ENCODE measurements at regions not wholly inside any gene's neighbourhood (a gene's known extent, or its start where the extent isn't known, plus 50 kb on each side); places are given as distances from the start of the nearest gene placed in this dataset.

DNA sequence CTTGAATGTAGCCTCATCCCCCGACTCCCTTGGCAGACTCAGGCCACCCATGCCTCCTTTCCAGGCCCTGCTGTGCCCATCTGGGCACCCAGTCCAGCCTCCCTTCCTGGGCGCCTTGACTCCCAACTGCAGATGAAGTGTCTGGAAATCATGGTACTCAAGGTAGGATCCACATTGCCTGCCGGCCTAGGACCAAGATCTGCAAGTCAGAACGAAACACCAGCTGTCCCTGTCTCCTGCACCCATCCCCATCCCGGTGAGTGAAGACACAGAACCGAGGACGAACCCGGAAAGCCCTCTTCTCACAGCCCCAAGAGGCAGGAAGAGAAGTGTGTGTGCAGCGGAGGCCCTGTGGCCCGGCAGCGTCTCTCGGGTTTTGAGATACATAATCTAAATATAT is 205.1 kb downstream of the EMX2 start:
- TF ChIP-seq, protein P1, sequence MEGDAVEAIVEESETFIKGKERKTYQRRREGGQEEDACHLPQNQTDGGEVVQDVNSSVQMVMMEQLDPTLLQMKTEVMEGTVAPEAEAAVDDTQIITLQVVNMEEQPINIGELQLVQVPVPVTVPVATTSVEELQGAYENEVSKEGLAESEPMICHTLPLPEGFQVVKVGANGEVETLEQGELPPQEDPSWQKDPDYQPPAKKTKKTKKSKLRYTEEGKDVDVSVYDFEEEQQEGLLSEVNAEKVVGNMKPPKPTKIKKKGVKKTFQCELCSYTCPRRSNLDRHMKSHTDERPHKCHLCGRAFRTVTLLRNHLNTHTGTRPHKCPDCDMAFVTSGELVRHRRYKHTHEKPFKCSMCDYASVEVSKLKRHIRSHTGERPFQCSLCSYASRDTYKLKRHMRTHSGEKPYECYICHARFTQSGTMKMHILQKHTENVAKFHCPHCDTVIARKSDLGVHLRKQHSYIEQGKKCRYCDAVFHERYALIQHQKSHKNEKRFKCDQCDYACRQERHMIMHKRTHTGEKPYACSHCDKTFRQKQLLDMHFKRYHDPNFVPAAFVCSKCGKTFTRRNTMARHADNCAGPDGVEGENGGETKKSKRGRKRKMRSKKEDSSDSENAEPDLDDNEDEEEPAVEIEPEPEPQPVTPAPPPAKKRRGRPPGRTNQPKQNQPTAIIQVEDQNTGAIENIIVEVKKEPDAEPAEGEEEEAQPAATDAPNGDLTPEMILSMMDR (IDR thresholded peaks at IDR 0.05) = no peak
- no peak for TF ChIP-seq POLR2A (IDR thresholded peaks at IDR 0.05)

All from lower leg skin (tissue), 3 donors.